Gastrocnemius medialis (tissue), 4 donors: ENCODE measurements at regions not wholly inside any gene's neighbourhood (a gene's known extent, or its start where the extent isn't known, plus 50 kb on each side); places are given as distances from the start of the nearest gene placed in this dataset.

Source experiments
- ATAC-seq, 2 donors: fragments of 150-250 bp; one replicate each; pipeline ENCODE4 v1.9.1; 2016
- DNase-seq, 2 donors: peaks; one replicate each; pipeline ENCODE4 v3.0.0-alpha.2; 2019
- H3K27ac ChIP-seq, 4 donors: fragments of 200-600 bp; sonication (generic); 1 replicate in 1 of 4; 2 replicates in 3 of 4; pipeline ENCODE4 v1.5.1; 2016 to 2018; ENCODE audit warnings: mild to moderate bottlenecking in 2 of 4, moderate library complexity in 1 of 4
- H3K27me3 ChIP-seq, 3 donors: fragments of 200-600 bp; sonication (generic) in 2 of 3; 1 replicate in 1 of 3; 2 replicates in 2 of 3; pipeline versions ENCODE4 v1.5.1 to v1.6.0; 2016 to 2019; ENCODE audit warnings: mild to moderate bottlenecking in 1 of 3, moderate library complexity in 1 of 3
- H3K36me3 ChIP-seq, 2 donors: fragments of 200-600 bp; sonication (generic) in 1 of 2; one replicate each; pipeline ENCODE4 v1.5.1; 2017 to 2018
- H3K4me1 ChIP-seq, 2 donors: fragments of 200-600 bp; sonication (generic) in 1 of 2; one replicate each; pipeline ENCODE4 v1.5.1; 2016 to 2017; ENCODE audit warnings: mild to moderate bottlenecking in 2 of 2
- H3K4me3 ChIP-seq, 4 donors: fragments of 200-600 bp; sonication (generic) in 3 of 4; 1 replicate in 1 of 4; 2 replicates in 3 of 4; pipeline ENCODE4 v1.5.1; 2016 to 2019; ENCODE audit warnings: mild to moderate bottlenecking in 2 of 4
- H3K9me3 ChIP-seq, 3 donors: fragments of 200-600 bp; sonication (generic) in 2 of 3; 1 replicate in 1 of 3; 2 replicates in 2 of 3; pipeline ENCODE4 v1.5.1; 2016 to 2019
- CTCF ChIP-seq, 5 experiments: fragments of 450-650 bp in 3 of 5; fragments of 200-600 bp in 2 of 5; sonication (generic) in 2 of 5; IDR thresholded peaks in 4 of 5; conservative IDR thresholded peaks in 1 of 5; 1 replicate in 4 of 5; 2 replicates in 1 of 5; pipeline ENCODE4 v1.5.1; 2016 to 2019; ENCODE audit warnings: antibody characterized with exemption in 5 of 5, mild to moderate bottlenecking in 3 of 5, moderate library complexity in 3 of 5
- POLR2A ChIP-seq, 2 donors: fragments of 450-650 bp; IDR thresholded peaks; one replicate each; pipeline ENCODE4 v1.6.1; 2017; ENCODE audit warnings: antibody characterized with exemption in 2 of 2, mild to moderate bottlenecking in 2 of 2, moderate library complexity in 2 of 2
- in situ Hi-C, 4 donors: fragments of 200-750 bp; cut with MboI; loops; one replicate each; pipeline versions ENCODE4 v1.15.0 to v1.8.0; 2017; ENCODE audit warnings: low sequenced_read_pairs in 4 of 4
- intact Hi-C: fragments of 100-400 bp; cut with DNase I; formaldehyde crosslinking; loops from one replicate; pipeline ENCODE4 v1.15.1; 2023; ENCODE audit warnings: low total_unique reads

GRCh38 chr1:214117780-214118179 lies 130.0 kb downstream of the PROX1 start:
- Histone ChIP-seq H3K27me3 (no peaks in the 10 kb centered on the region), H3K9me3 (no peaks in the 10 kb centered on the region), H3K4me3 (no peak overlapping the region), H3K4me1 (no peaks in the 10 kb centered on the region), H3K36me3 (no peaks in the 10 kb centered on the region), H3K27ac (no peak overlapping the region)
- DNase-seq (no peak), ATAC-seq (no peak)
- TF ChIP-seq CTCF (IDR thresholded peaks at IDR 0.05 in 4 of 5, conservative IDR thresholded peaks at IDR 0.05 in 1 of 5) (no peak), POLR2A (IDR thresholded peaks at IDR 0.05) (no peak)
- intact Hi-C loops (no loop called here), in situ Hi-C loops (no loop called here)

GRCh38 chr1:214120191-214120590 lies 132.4 kb downstream of the PROX1 start:
- H3K36me3 ChIP-seq, result no peaks in the 10 kb centered on the region
- ATAC-seq, result no peak
- H3K4me1 ChIP-seq, result no peaks in the 10 kb centered on the region
- no peaks in the 10 kb centered on the region for H3K9me3 ChIP-seq
- in situ Hi-C loops, result loop anchor here in 2 of 4 donors (5.0 to 10.0 kb wide), 2 partner anchors 745 to 748 kb away; no protein-coding TSS in a partner anchor
- H3K4me3 ChIP-seq, result no peak overlapping the region
- no peak overlapping the region for H3K27ac ChIP-seq
- no peaks in the 10 kb centered on the region for H3K27me3 ChIP-seq
- DNase-seq, result no peak
- no peak for TF ChIP-seq POLR2A (IDR thresholded peaks at IDR 0.05)
- TF ChIP-seq CTCF (IDR thresholded peaks at IDR 0.05 in 4 of 5, conservative IDR thresholded peaks at IDR 0.05 in 1 of 5), result no peak
- intact Hi-C loops, result loop anchor here (5.0 to 10.0 kb wide), 2 partner anchors 133 to 875 kb away; partner anchors contain the start of gene PROX1

DNA sequence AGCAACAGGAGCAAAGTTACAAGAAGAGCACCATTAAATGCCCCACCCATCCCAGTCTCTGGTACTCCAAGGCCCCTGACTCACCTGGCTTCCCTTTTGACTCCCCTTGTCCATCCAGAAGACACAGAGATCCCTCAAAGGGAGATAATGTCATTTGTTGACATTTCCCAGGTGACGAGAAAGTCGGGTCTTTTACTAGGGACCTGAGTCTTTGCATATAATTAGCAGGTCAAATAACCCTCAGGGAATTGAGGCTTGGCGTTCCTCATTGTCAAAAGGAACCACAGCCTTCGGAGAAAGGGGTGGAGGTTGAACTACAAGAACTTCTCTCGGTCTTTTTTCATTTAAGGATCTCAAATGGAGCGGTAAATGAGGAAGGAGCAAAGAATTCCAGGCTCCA lies 133.2 kb downstream of the PROX1 start:
- Histone ChIP-seq H3K36me3 (no peaks in the 10 kb centered on the region), H3K4me3 (no peak overlapping the region), H3K27ac (no peak overlapping the region), H3K9me3 (no peaks in the 10 kb centered on the region), H3K4me1 (no peaks in the 10 kb centered on the region), H3K27me3 (no peaks in the 10 kb centered on the region)
- TF ChIP-seq CTCF (IDR thresholded peaks at IDR 0.05 in 4 of 5, conservative IDR thresholded peaks at IDR 0.05 in 1 of 5), result no peak
- no peak for TF ChIP-seq POLR2A (IDR thresholded peaks at IDR 0.05)
- in situ Hi-C loops (loop anchor here in 2 of 4 donors (5.0 to 10.0 kb wide), 2 partner anchors 746 to 749 kb away; no protein-coding TSS in a partner anchor), intact Hi-C loops (loop anchor here (5.0 to 10.0 kb wide), 2 partner anchors 134 to 876 kb away; partner anchors contain the start of gene PROX1)
- ATAC-seq, result no peak
- DNase-seq, result no peak

DNA sequence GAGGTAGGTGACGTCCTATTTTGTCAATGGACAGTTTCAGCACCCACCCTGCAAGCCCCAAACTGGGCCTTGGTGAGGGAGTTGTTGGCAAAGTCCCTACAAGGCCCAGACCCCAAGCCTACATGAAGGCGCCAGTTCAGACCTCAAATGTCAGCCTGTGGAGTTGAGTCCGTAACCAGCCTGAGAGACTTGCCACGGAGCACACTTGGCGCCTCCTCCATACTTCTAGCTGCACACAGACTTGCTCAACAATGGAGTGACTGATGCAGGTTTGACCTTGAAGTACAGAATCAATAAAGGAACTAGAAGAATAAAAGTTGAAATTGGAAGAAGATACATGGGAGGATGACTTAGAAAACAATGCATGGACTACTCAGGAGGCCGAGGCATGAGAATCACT lies 134.3 kb downstream of the PROX1 start:
- H3K4me1 ChIP-seq, result no peaks in the 10 kb centered on the region
- H3K4me3 ChIP-seq, result no peak overlapping the region
- in situ Hi-C loops, result loop anchor here in 2 of 4 donors (5.0 to 10.0 kb wide), 2 partner anchors 747 to 750 kb away; no protein-coding TSS in a partner anchor
- H3K36me3 ChIP-seq, result no peaks in the 10 kb centered on the region
- ATAC-seq, result no peak
- no peak for DNase-seq
- no peaks in the 10 kb centered on the region for H3K27me3 ChIP-seq
- TF ChIP-seq POLR2A (IDR thresholded peaks at IDR 0.05) (no peak), CTCF (IDR thresholded peaks at IDR 0.05 in 4 of 5, conservative IDR thresholded peaks at IDR 0.05 in 1 of 5) (no peak)
- H3K27ac ChIP-seq, result no peak overlapping the region
- no peaks in the 10 kb centered on the region for H3K9me3 ChIP-seq
- intact Hi-C loops, result loop anchor here (5.0 to 10.0 kb wide), 2 partner anchors 135 to 877 kb away; partner anchors contain the start of gene PROX1
